HEK293T (cell line): ENCODE measurements at regions not wholly inside any gene's neighbourhood (a gene's known extent, or its start where the extent isn't known, plus 50 kb on each side); places are given as distances from the start of the nearest gene placed in this dataset.

Source experiments
- CTCF ChIA-PET: fragments of 350-600 bp; formaldehyde crosslinking; extraction: SDS; loops from one replicate; lab custom pipeline; 2021; ENCODE audit warnings: antibody characterized with exemption, inconsistent platforms; lab: Yijun Ruan, JAX
- POLR2A ChIA-PET: fragments of 350-600 bp; formaldehyde crosslinking; extraction: SDS; loops from one replicate; lab custom pipeline; 2020; ENCODE audit warnings: antibody characterized with exemption, inconsistent platforms; lab: Yijun Ruan, JAX
- DNase-seq: peaks from one replicate; pipeline ENCODE4 v3.0.0; 2012; ENCODE audit warnings: mixed read lengths; ENCODE audit errors: extremely low spot score
- ARNT ChIP-seq: fragments of 450-650 bp; IDR thresholded peaks from 2 replicates; pipeline ENCODE4 v1.6.1; 2017; ENCODE audit warnings: mild to moderate bottlenecking
- BHLHE40 ChIP-seq: fragments of 450-650 bp; IDR thresholded peaks from 2 replicates; pipeline ENCODE4 v1.6.1; 2016; ENCODE audit warnings: mild to moderate bottlenecking, moderate library complexity, borderline replicate concordance
- CTBP1 ChIP-seq: fragments of 450-650 bp; IDR thresholded peaks from 2 replicates; pipeline ENCODE4 v1.6.1; 2016; ENCODE audit warnings: borderline replicate concordance
- ELF4 ChIP-seq: fragments of 450-650 bp; IDR thresholded peaks from 2 replicates; pipeline ENCODE4 v1.6.1; 2017; ENCODE audit warnings: antibody characterized with exemption
- FOXA1 ChIP-seq: fragments of 450-650 bp; IDR thresholded peaks from 2 replicates; pipeline ENCODE4 v1.6.1; 2016; ENCODE audit warnings: mild to moderate bottlenecking
- FOXK2 ChIP-seq: fragments of 450-650 bp; IDR thresholded peaks from 2 replicates; pipeline ENCODE4 v1.6.1; 2016; ENCODE audit warnings: mild to moderate bottlenecking
- FOXM1 ChIP-seq: fragments of 450-650 bp; IDR thresholded peaks from 2 replicates; pipeline ENCODE4 v1.6.1; 2017; ENCODE audit warnings: mild to moderate bottlenecking, borderline replicate concordance
- HDGF ChIP-seq: fragments of 450-650 bp; IDR thresholded peaks from 2 replicates; pipeline ENCODE4 v1.6.1; 2017; ENCODE audit warnings: antibody characterized with exemption, borderline replicate concordance
- L3MBTL2 ChIP-seq: fragments of 450-650 bp; conservative IDR thresholded peaks from 2 replicates; pipeline ENCODE4 v1.6.1; 2016; ENCODE audit warnings: mild to moderate bottlenecking
- LEF1 ChIP-seq: fragments of 450-650 bp; IDR thresholded peaks from 2 replicates; pipeline ENCODE4 v1.6.1; 2017; ENCODE audit warnings: mild to moderate bottlenecking, borderline replicate concordance
- NFRKB ChIP-seq: fragments of 450-650 bp; IDR thresholded peaks from 2 replicates; pipeline ENCODE4 v1.6.1; 2016; ENCODE audit warnings: mild to moderate bottlenecking, moderate library complexity
- SP1 ChIP-seq: fragments of 450-650 bp; IDR thresholded peaks from 2 replicates; pipeline ENCODE4 v1.6.1; 2017
- SUZ12 ChIP-seq: fragments of 450-650 bp; IDR thresholded peaks from 2 replicates; pipeline ENCODE4 v1.6.1; 2016; ENCODE audit warnings: mild to moderate bottlenecking
- TARDBP ChIP-seq: fragments of 450-650 bp; IDR thresholded peaks from 2 replicates; pipeline ENCODE4 v1.6.1; 2016
- ZNF384 ChIP-seq: fragments of 450-650 bp; IDR thresholded peaks from 2 replicates; pipeline ENCODE4 v1.6.1; 2016
- TF ChIP-seq, protein P1 (sequence below): fragments of 450-650 bp; IDR thresholded peaks from 2 replicates; pipeline ENCODE4 v1.6.1; 2016

DNA sequence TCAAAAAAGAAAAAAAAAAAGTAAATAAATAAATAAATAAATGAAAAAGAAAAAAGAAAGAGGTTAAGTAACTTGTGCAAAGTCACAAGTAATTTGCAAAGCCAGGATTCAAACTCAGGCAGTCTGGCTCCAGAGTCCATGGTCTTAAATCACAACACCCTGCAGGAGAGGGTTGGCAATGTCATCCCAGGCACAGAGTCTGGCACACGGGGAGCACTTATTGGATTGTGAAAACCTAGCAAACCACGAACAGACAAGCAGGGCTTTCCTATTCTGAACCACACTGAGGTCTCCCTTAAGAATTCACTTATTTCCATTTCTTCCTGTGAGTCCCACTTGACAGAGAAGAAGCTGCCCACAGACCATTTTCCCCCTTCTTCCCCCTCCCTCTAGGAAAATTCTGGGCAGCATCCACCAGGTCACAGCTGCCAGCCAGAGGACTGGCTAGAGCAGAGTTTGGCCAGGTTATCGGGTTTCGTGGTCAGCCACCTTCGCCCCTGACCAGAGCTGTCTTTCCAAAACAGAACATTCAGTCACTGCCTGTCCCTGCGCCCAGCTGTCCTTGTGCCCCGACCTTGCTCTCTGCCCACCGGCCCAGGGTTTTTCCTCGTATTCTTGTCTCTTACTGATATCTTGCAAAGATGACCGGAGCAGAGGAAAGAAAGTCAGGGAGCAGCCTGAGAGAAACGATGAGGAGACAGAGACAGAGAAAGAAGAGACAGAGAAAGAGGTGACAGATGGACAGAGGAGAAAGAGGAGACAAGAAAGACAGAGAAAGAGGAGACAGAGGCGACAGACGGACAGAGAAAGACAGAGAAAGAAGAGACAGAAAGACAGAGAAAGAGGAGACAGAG is 106.4 kb upstream of the PTPN1 start:
- DNase-seq: no peak
- ChIA-PET CTCF (no interaction called here), POLR2A (no interaction called here)
- TF ChIP-seq L3MBTL2 (no peak), HDGF (no peak), NFRKB (no peak), ZNF384 (no peak), LEF1 (no peak), FOXK2 (no peak), SUZ12 (no peak), CTBP1 (no peak), SP1 (no peak), ARNT (no peak), FOXA1 (no peak), ELF4 (no peak)

DNA sequence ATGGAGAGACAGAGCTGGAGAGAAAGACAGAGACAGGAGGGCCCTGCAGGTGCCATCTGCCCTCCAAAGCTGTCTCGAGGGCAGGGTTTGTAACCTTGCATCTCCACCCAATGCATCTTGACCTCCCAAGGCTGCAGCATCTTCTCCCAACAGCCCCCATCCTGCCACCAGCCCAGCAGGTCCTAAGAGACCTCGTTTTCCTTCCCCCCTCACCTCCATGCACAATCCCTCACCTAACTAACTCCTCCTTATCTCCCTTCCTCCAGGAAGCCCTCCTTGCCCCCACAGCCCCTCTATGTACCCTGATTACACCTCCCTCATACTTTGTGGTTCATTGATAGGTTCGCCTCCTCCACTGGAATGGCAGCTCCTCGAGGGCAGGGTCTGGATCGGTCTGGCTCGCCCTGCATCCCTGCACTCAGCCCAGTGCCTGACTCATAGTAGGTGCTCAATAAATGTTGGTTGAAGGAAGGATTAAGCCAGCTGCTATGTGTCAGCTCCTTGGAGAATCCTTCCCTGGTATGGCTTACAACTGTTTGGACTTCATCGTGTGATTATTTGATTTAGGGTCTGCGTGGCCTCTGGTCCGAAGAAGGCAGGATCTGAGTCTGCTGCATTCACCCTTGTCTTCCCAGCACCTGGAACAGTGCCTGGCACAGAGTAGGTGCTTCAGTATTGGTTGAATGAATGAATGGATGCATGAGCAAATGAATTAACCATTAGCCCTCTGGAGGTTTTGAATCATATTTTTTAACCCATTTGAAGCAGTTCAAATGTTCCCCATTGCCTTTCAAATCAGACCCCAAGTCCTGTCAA is 105.6 kb upstream of the PTPN1 start:
- ChIA-PET POLR2A (no interaction called here), CTCF (no interaction called here)
- no peak for DNase-seq
- TF ChIP-seq, protein P1, sequence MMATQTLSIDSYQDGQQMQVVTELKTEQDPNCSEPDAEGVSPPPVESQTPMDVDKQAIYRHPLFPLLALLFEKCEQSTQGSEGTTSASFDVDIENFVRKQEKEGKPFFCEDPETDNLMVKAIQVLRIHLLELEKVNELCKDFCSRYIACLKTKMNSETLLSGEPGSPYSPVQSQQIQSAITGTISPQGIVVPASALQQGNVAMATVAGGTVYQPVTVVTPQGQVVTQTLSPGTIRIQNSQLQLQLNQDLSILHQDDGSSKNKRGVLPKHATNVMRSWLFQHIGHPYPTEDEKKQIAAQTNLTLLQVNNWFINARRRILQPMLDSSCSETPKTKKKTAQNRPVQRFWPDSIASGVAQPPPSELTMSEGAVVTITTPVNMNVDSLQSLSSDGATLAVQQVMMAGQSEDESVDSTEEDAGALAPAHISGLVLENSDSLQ: no peak
- no peak for TF ChIP-seq NFRKB
- no peak for TF ChIP-seq SUZ12
- no peak for TF ChIP-seq ARNT
- no peak for TF ChIP-seq ZNF384
- no peak for TF ChIP-seq CTBP1
- no peak for TF ChIP-seq LEF1
- no peak for TF ChIP-seq FOXM1
- TF ChIP-seq L3MBTL2: no peak
- no peak for TF ChIP-seq TARDBP
- TF ChIP-seq ELF4: no peak

DNA sequence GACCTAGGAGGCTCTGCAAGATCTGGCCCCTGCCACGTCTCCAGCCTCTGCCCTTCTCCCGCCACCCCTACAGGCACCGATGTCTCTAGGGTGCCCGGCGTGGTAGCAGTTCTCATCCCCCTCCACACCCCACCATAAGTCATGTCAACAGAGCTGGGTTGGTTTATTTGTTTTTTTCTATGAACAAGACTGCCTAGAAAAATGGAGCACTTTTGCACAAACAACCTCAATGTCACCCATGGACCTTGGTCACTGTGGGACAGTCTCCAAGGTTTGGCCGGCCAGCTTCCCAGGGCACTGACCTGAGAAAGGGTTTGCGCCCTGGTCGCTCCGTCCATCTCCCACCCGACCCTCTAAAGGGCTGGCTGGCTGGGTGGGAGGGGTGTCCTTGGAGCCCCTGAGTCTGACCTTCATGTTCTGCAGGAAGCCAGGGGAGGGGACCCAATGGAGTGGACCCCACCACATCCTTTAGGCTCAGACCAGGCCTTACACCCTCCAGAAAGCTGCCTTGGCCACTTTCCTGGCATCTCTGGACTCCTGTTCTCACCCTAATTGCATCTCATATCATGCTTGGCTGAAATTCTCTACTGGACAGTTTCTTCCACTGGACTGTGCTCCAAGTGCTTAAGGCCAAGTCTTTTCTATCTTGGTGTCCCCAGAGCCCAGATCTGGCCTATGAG is 104.8 kb upstream of the PTPN1 start:
- ChIA-PET POLR2A (no interaction called here), CTCF (no interaction called here)
- TF ChIP-seq CTBP1 (no peak), HDGF (no peak), SUZ12 (no peak), BHLHE40 (no peak), LEF1 (no peak), SP1 (no peak), NFRKB (no peak), FOXK2 (no peak), L3MBTL2 (no peak), ARNT (no peak)
- no peak for DNase-seq

DNA sequence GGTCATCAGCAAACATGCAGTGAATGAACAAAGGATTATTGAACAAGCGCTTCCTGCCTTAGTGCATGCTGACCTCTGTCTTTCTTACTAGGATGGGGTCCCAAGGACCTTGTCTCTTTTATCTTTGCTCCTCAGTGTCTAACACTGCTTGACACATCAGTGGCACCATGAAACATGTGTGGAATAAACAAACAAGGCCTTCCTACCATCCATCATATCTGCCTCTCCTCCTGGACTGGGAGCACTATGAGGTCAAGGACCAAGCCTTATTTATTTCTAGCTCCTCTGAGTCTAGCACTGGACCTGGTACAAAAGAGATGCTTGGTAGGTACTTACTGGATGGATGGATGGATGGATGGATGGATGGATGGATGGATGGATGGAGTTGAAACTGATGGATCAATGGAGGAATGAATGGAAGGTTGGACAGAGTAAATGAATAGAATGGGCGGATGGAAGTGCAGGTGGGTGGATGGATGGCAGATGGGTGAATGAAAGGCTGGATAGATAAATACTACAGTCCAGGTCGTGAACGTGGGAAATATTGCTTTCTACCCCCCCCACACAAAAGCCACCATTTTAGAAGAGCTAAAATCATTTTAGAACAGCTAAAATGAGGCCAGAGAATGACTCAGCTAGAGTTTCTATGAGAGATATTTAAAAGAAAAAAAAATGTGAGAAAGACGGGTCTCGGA is 104.1 kb upstream of the PTPN1 start:
- CTCF ChIA-PET: no interaction called here
- no peak for DNase-seq
- POLR2A ChIA-PET: no interaction called here
- TF ChIP-seq FOXA1: no peak
- no peak for TF ChIP-seq L3MBTL2
- no peak for TF ChIP-seq NFRKB
- TF ChIP-seq FOXK2: no peak
- TF ChIP-seq BHLHE40: no peak
- TF ChIP-seq, protein P1: no peak
- no peak for TF ChIP-seq CTBP1
- no peak for TF ChIP-seq TARDBP
- TF ChIP-seq FOXM1: no peak
- TF ChIP-seq SUZ12: no peak
- no peak for TF ChIP-seq LEF1
- no peak for TF ChIP-seq HDGF
- TF ChIP-seq ARNT: no peak
- TF ChIP-seq SP1: no peak

DNA sequence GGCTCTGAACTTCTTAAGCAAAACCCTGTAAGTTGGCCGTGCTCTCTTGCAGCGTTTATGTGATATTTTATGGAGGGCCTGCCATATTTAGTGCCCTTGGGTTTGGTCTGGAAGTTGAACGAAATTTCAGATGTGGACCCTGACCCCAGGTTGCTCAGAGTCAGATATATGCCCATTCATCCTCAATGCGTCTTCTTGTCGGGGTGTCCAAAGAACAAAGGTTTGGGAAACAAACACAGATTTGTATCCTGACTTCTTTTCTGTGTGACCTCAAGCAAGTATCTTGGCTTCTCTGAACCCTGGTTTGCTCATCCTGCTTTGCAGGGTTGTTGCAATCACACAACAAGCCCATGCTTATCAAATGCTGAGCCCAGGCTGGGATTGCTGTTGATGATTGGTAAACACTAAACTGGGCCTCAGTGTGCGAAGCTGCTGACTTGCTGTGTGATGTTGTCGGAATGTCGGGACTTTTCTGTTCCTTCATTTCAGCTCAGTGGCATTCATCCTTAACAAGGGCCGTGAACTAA is 103.5 kb upstream of the PTPN1 start:
- ChIA-PET CTCF (no interaction called here), POLR2A (no interaction called here)
- TF ChIP-seq ARNT: no peak
- TF ChIP-seq SUZ12: no peak
- TF ChIP-seq FOXM1: no peak
- no peak for TF ChIP-seq FOXA1
- TF ChIP-seq HDGF: no peak
- TF ChIP-seq L3MBTL2: no peak
- TF ChIP-seq CTBP1: no peak
- TF ChIP-seq SP1: no peak
- DNase-seq: no peak
